ENCODE measurements at regions not wholly inside any gene's neighbourhood (a gene's known extent, or its start where the extent isn't known, plus 50 kb on each side); places are given as distances from the start of the nearest gene placed in this dataset.
A peak's percentile ranks its signal among the peaks of the same experiment; 100 is the strongest.

DNA sequence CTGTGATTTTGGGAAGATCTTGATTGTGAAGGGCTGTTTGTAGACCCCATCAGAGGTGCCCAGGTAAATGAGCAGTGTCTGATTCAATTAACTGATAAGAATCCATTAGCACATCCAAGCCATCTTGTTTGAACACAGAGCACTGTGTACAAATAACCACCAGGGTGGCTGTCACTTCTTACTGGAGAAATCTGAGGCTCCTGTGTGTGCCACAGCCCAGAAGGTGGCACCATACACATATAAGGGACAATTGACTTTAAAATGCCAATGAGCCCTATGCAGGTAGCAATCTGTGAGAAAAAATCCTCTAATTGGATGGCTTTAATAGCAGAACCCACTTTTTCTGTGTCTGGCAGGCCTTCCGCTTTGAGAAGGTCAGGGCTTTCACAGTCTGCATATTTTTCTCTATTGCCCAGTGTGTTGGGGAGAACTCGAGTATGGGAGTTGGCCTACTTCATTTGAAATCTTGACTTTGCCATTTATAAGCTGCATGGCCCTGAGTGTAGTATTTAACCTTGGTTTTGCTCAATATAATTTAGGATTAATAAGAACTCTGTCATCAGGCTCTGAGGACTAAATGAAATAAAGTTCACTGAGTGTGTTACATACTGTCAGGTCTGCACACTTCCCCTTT, 517.4 kb downstream of the CCSER2 start:
- no peak for DNase-seq (ENCODE audit: insufficient read length, low spot score)
- TF ChIP-seq, protein P1, sequence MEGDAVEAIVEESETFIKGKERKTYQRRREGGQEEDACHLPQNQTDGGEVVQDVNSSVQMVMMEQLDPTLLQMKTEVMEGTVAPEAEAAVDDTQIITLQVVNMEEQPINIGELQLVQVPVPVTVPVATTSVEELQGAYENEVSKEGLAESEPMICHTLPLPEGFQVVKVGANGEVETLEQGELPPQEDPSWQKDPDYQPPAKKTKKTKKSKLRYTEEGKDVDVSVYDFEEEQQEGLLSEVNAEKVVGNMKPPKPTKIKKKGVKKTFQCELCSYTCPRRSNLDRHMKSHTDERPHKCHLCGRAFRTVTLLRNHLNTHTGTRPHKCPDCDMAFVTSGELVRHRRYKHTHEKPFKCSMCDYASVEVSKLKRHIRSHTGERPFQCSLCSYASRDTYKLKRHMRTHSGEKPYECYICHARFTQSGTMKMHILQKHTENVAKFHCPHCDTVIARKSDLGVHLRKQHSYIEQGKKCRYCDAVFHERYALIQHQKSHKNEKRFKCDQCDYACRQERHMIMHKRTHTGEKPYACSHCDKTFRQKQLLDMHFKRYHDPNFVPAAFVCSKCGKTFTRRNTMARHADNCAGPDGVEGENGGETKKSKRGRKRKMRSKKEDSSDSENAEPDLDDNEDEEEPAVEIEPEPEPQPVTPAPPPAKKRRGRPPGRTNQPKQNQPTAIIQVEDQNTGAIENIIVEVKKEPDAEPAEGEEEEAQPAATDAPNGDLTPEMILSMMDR (IDR thresholded peaks at IDR 0.05; ENCODE audit: insufficient read depth, missing control alignments): peak; percentile 72
- no peak for FAIRE-seq

- DNase-seq (ENCODE audit: insufficient read length, low spot score) (no peak), FAIRE-seq (no peak)
- TF ChIP-seq, protein P1 (IDR thresholded peaks at IDR 0.05; ENCODE audit: insufficient read depth, missing control alignments): no peak
Observed at GRCh38 chr10:84846658-84847316, 518.4 kb downstream of the CCSER2 start.

- no peak for FAIRE-seq
- TF ChIP-seq, protein P1 (IDR thresholded peaks at IDR 0.05; ENCODE audit: insufficient read depth, missing control alignments): no peak
- no peak for DNase-seq (ENCODE audit: insufficient read length, low spot score)
Observed at GRCh38 chr10:84848967-84849366, 520.6 kb downstream of the CCSER2 start.

DNA sequence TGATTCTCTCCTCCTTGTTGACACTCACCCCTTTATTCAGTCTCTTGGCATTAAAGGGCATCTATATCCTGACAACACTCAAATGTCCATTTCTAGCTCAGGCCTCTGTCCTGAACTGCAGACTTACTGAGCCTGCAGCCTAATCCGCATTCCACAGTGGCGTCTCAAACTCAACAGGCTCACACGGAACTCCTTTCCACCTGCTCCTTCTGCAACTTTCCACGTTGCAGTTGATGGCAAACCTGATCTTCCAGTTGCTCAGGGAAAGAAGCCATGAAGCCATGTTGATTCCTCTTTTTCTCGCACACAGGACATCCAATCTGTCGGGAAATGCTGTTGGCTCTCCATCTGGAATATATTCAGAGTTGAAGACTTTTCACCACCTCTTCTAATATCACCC, 522.4 kb downstream of the CCSER2 start:
- TF ChIP-seq, protein P1 (IDR thresholded peaks at IDR 0.05; ENCODE audit: insufficient read depth, missing control alignments): no peak
- DNase-seq (ENCODE audit: insufficient read length, low spot score) (no peak), FAIRE-seq (no peak)

GRCh38 chr10:84854439-84854838, 526.0 kb downstream of the CCSER2 start:
- FAIRE-seq (no peak), DNase-seq (ENCODE audit: insufficient read length, low spot score) (no peak)
- TF ChIP-seq, protein P1 (IDR thresholded peaks at IDR 0.05; ENCODE audit: insufficient read depth, missing control alignments): no peak

GRCh38 chr10:84860855-84861254, 532.5 kb downstream of the CCSER2 start:
- FAIRE-seq (no peak), DNase-seq (ENCODE audit: insufficient read length, low spot score) (no peak)
- TF ChIP-seq, protein P1 (IDR thresholded peaks at IDR 0.05; ENCODE audit: insufficient read depth, missing control alignments): no peak

GRCh38 chr10:84862551-84862950, 534.2 kb downstream of the CCSER2 start:
- TF ChIP-seq, protein P1 (IDR thresholded peaks at IDR 0.05; ENCODE audit: insufficient read depth, missing control alignments): no peak
- DNase-seq (ENCODE audit: insufficient read length, low spot score) (no peak), FAIRE-seq (no peak)
